PFSK-1 (cell line): ENCODE measurements at regions not wholly inside any gene's neighbourhood (a gene's known extent, or its start where the extent isn't known, plus 50 kb on each side); places are given as distances from the start of the nearest gene placed in this dataset.

Experiments
- FOXP2 ChIP-seq: optimal IDR thresholded peaks from 2 replicates; pipeline ENCODE3; 2011; ENCODE audit warnings: borderline replicate concordance, control low read depth, inconsistent platforms; ENCODE audit not compliant: insufficient read depth; ENCODE audit errors: extremely low read length, extremely low read depth
- POLR2AphosphoS5 ChIP-seq: IDR thresholded peaks from 2 replicates; pipeline ENCODE4 v1.6.1; 2012; ENCODE audit warnings: low read depth, mild to moderate bottlenecking, control low read depth, low read length, moderate library complexity
- SIN3A ChIP-seq: IDR thresholded peaks from 2 replicates; pipeline ENCODE4 v1.6.1; 2012; ENCODE audit warnings: mild to moderate bottlenecking, low read length, moderate library complexity, borderline replicate concordance; ENCODE audit not compliant: insufficient read depth
- TAF1 ChIP-seq: IDR thresholded peaks from 2 replicates; pipeline ENCODE4 v1.6.1; 2012; ENCODE audit warnings: low read length, control low read depth, borderline replicate concordance; ENCODE audit not compliant: insufficient read depth
- TF ChIP-seq, protein P1 (sequence below), 2 experiments: IDR thresholded peaks; 2 replicates each; pipeline versions ENCODE4 v1.6.1 to v1.8.0; 2011 to 2012; ENCODE audit warnings: low read depth in 2 of 2, low read length in 2 of 2, control low read depth in 1 of 2, inconsistent platforms in 1 of 2, mild to moderate bottlenecking in 1 of 2, moderate library complexity in 1 of 2; ENCODE audit not compliant: insufficient read depth in 1 of 2

DNA sequence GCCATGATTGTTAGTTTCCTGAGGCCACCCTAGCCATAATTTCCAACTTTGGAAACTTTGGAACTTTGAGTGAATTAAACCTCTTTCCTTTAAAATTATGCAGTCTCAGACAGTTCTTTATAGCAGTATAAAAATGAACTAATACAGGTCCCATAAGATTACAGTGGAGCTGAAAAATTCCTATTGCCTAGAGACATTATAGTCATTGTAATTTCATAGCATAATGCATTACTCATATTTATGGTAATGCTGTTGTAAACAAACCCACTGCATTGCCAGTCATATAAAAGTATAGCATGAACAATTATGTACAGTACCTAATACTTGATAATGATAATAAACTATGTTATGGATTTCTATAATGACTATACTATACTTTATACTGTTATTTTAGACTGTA lies 88.0 kb upstream of the TMEM229A start:
- TF ChIP-seq POLR2AphosphoS5 (no peak), FOXP2 (no peak), TAF1 (no peak), SIN3A (no peak)
- TF ChIP-seq, protein P1, sequence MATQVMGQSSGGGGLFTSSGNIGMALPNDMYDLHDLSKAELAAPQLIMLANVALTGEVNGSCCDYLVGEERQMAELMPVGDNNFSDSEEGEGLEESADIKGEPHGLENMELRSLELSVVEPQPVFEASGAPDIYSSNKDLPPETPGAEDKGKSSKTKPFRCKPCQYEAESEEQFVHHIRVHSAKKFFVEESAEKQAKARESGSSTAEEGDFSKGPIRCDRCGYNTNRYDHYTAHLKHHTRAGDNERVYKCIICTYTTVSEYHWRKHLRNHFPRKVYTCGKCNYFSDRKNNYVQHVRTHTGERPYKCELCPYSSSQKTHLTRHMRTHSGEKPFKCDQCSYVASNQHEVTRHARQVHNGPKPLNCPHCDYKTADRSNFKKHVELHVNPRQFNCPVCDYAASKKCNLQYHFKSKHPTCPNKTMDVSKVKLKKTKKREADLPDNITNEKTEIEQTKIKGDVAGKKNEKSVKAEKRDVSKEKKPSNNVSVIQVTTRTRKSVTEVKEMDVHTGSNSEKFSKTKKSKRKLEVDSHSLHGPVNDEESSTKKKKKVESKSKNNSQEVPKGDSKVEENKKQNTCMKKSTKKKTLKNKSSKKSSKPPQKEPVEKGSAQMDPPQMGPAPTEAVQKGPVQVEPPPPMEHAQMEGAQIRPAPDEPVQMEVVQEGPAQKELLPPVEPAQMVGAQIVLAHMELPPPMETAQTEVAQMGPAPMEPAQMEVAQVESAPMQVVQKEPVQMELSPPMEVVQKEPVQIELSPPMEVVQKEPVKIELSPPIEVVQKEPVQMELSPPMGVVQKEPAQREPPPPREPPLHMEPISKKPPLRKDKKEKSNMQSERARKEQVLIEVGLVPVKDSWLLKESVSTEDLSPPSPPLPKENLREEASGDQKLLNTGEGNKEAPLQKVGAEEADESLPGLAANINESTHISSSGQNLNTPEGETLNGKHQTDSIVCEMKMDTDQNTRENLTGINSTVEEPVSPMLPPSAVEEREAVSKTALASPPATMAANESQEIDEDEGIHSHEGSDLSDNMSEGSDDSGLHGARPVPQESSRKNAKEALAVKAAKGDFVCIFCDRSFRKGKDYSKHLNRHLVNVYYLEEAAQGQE (IDR thresholded peaks at IDR 0.05; ENCODE audit: insufficient read depth in 1 of 2, low read depth in 2 of 2, low read length in 2 of 2) = no peak

DNA sequence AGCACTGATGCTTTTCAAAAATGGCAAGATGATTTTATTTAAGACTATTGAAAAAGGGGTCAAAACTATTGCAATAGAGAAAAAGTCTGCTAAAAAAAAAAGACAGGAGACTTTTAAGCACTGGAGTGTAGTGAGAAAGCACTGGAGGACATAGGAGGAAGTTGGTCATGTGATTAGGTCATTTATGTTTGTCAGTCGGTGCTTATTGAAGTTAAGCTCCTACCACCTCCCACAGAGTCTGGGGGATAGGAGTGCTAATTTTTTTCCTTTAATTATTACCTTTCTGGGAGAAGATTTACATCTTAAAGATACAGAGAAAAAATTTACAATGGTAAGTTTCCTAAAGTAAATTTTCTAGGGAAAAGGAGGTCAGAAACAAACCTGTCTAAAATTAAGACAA lies 80.2 kb upstream of the TMEM229A start:
- TF ChIP-seq, protein P1 (IDR thresholded peaks at IDR 0.05; ENCODE audit: insufficient read depth in 1 of 2, low read depth in 2 of 2, low read length in 2 of 2) = no peak
- TF ChIP-seq POLR2AphosphoS5 (no peak), FOXP2 (no peak), TAF1 (no peak), SIN3A (no peak)

DNA sequence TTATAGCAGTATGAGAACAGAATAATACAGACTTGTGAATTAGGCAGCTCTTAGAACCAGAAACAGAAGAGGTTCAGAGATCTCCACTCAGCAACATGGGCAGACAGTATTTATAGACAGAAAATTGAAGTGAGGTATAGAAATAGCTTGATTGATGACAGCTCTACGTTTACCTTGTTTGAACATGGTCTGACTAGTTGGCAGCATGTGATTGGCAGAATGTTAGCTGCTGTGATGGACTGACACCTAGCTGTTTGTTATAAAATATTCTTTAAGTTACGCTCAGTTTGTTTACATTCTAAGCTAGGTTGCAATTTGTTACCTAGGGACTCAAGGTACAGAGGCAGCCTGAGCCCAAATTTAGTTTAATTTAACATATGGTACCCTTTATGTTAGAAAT lies 73.7 kb upstream of the TMEM229A start:
- TF ChIP-seq, protein P1 (IDR thresholded peaks at IDR 0.05; ENCODE audit: insufficient read depth in 1 of 2, low read depth in 2 of 2, low read length in 2 of 2) = no peak

- TF ChIP-seq, protein P1 (IDR thresholded peaks at IDR 0.05; ENCODE audit: insufficient read depth in 1 of 2, low read depth in 2 of 2, low read length in 2 of 2) = no peak
- no peak for TF ChIP-seq TAF1
- no peak for TF ChIP-seq SIN3A
- TF ChIP-seq POLR2AphosphoS5 = no peak
- no peak for TF ChIP-seq FOXP2
Measured at GRCh38 chr7:124101173-124101768, 68.4 kb upstream of the TMEM229A start.

GRCh38 chr7:124100190-124100589 lies 67.3 kb upstream of the TMEM229A start:
- TF ChIP-seq POLR2AphosphoS5 (no peak), TAF1 (no peak), FOXP2 (no peak), SIN3A (no peak)
- TF ChIP-seq, protein P1 (IDR thresholded peaks at IDR 0.05; ENCODE audit: insufficient read depth in 1 of 2, low read depth in 2 of 2, low read length in 2 of 2) = no peak
